ENCODE measurements at regions not wholly inside any gene's neighbourhood (a gene's known extent, or its start where the extent isn't known, plus 50 kb on each side); places are given as distances from the start of the nearest gene placed in this dataset.

DNA sequence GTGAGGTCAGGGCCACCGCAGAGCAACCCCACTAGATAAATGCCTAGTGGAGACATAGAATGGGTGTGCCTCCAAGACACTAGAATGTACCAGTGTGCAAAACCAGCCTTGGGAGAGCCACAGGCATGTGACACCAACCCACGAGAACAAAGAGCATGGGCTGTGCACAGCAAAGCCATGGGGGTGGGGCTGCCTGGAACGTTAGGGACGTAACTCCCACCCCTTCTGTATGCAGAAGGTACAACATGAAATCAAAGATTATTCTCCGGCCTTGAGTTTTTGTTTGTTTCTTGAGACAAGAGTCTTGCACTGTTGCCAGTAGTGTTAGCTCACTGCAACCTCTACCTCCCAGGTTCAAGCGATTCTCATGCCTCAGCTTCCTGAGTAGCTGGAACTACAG, 99.5 kb downstream of the MID1IP1 start:
- no peak overlapping the region for H2AFZ ChIP-seq (ENCODE audit: low read depth, low read length, poor library complexity, severe bottlenecking)
- no peaks in the 10 kb centered on the region for H3K9me3 ChIP-seq (ENCODE audit: control insufficient read depth in 1 of 2, insufficient read depth in 1 of 2, low read depth in 1 of 2, low read length in 2 of 2)
- H4K20me1 ChIP-seq (ENCODE audit: insufficient read depth): no peaks in the 10 kb centered on the region
- no peak overlapping the region for H3K9ac ChIP-seq (ENCODE audit: low read length)
- intact Hi-C loops (cut with micrococcal nuclease): no loop called here
- DNase-seq (ENCODE audit: low read depth, low spot score) (no peak), ATAC-seq (no peak)
- no peaks in the 10 kb centered on the region for H3K27me3 ChIP-seq (ENCODE audit: insufficient read depth, low read length)
- POLR2A ChIA-PET: no interaction called here
- CTCF ChIA-PET: no interaction called here
- no TSS peak for BruUV-seq (replicated peaks)
- no peaks in the 10 kb centered on the region for H3K36me3 ChIP-seq (ENCODE audit: control insufficient read depth in 1 of 2, insufficient read depth in 2 of 2, low read length in 2 of 2)
- no peaks in the 10 kb centered on the region for H3K9me2 ChIP-seq (ENCODE audit: insufficient read depth)
- H3K27ac ChIP-seq (ENCODE audit: low read depth, low read length): no peak overlapping the region
- RAD21 ChIA-PET (ENCODE audit: low non-redundant PET in 1 of 2, low total read pairs in 2 of 2, uncharacterized antibody in 2 of 2, unreplicated experiment in 2 of 2): no interaction called here
- no peaks in the 10 kb centered on the region for H3K79me2 ChIP-seq (ENCODE audit: insufficient read depth, low read length)
- no peak overlapping the region for H3K4me3 ChIP-seq (replicated peaks in 1 of 2; ENCODE audit: low read depth in 1 of 2, low read length in 2 of 2)
- H3K4me2 ChIP-seq (ENCODE audit: low read length): no peak overlapping the region
- TF ChIP-seq TCF7L2 (IDR thresholded peaks at IDR 0.05; ENCODE audit: borderline replicate concordance, extremely low read depth, insufficient read depth, insufficient read length) (no peak), SRF (IDR thresholded peaks at IDR 0.05; ENCODE audit: low read depth) (no peak), RAD21 (IDR thresholded peaks at IDR 0.05; ENCODE audit: low read depth) (no peak), FOSL1 (IDR thresholded peaks at IDR 0.05; ENCODE audit: low read depth) (no peak), ZBTB33 (IDR thresholded peaks at IDR 0.05; ENCODE audit: extremely low read depth, insufficient replicate concordance, low read length) (no peak), ATF3 (IDR thresholded peaks at IDR 0.05) (no peak), ELF1 (IDR thresholded peaks at IDR 0.05; ENCODE audit: borderline replicate concordance, low read depth) (no peak)
- no peaks in the 10 kb centered on the region for H3K4me1 ChIP-seq (ENCODE audit: control insufficient read depth in 1 of 2, insufficient read depth in 2 of 2, low read length in 2 of 2)

GRCh38 chrX:38902972-38903492, 101.8 kb downstream of the MID1IP1 start:
- intact Hi-C loops (cut with micrococcal nuclease): no loop called here
- Histone ChIP-seq H3K4me2 (ENCODE audit: low read length) (no peak overlapping the region), H3K27ac (ENCODE audit: low read depth, low read length) (no peak overlapping the region), H3K79me2 (ENCODE audit: insufficient read depth, low read length) (no peaks in the 10 kb centered on the region), H2AFZ (ENCODE audit: low read depth, low read length, poor library complexity, severe bottlenecking) (no peak overlapping the region), H3K9me3 (ENCODE audit: control insufficient read depth in 1 of 2, insufficient read depth in 1 of 2, low read depth in 1 of 2, low read length in 2 of 2) (no peaks in the 10 kb centered on the region), H3K27me3 (ENCODE audit: insufficient read depth, low read length) (no peaks in the 10 kb centered on the region), H4K20me1 (ENCODE audit: insufficient read depth) (no peaks in the 10 kb centered on the region), H3K4me1 (ENCODE audit: control insufficient read depth in 1 of 2, insufficient read depth in 2 of 2, low read length in 2 of 2) (no peaks in the 10 kb centered on the region), H3K9me2 (ENCODE audit: insufficient read depth) (no peaks in the 10 kb centered on the region), H3K9ac (ENCODE audit: low read length) (no peak overlapping the region), H3K4me3 (replicated peaks in 1 of 2; ENCODE audit: low read depth in 1 of 2, low read length in 2 of 2) (no peak overlapping the region), H3K36me3 (ENCODE audit: control insufficient read depth in 1 of 2, insufficient read depth in 2 of 2, low read length in 2 of 2) (no peaks in the 10 kb centered on the region)
- ChIA-PET CTCF (no interaction called here), POLR2A (no interaction called here), RAD21 (ENCODE audit: low non-redundant PET in 1 of 2, low total read pairs in 2 of 2, uncharacterized antibody in 2 of 2, unreplicated experiment in 2 of 2) (no interaction called here)
- ATAC-seq: no peak
- BruUV-seq (replicated peaks): no TSS peak
- DNase-seq (ENCODE audit: low read depth, low spot score): no peak
- TF ChIP-seq YY1 (IDR thresholded peaks at IDR 0.05; ENCODE audit: extremely low read depth, insufficient replicate concordance, low read depth, low read length) (no peak), ZFX (IDR thresholded peaks at IDR 0.05) (no peak), EZH2phosphoT487 (IDR thresholded peaks at IDR 0.05; ENCODE audit: borderline replicate concordance) (no peak), SP1 (IDR thresholded peaks at IDR 0.05; ENCODE audit: low read depth) (no peak), ATF3 (IDR thresholded peaks at IDR 0.05) (no peak), EZH2 (IDR thresholded peaks at IDR 0.05) (no peak), FOSL1 (IDR thresholded peaks at IDR 0.05; ENCODE audit: low read depth) (no peak), ELF1 (IDR thresholded peaks at IDR 0.05; ENCODE audit: borderline replicate concordance, low read depth) (no peak), ZBTB33 (IDR thresholded peaks at IDR 0.05; ENCODE audit: extremely low read depth, insufficient replicate concordance, low read length) (no peak)
- TF ChIP-seq, protein P1, sequence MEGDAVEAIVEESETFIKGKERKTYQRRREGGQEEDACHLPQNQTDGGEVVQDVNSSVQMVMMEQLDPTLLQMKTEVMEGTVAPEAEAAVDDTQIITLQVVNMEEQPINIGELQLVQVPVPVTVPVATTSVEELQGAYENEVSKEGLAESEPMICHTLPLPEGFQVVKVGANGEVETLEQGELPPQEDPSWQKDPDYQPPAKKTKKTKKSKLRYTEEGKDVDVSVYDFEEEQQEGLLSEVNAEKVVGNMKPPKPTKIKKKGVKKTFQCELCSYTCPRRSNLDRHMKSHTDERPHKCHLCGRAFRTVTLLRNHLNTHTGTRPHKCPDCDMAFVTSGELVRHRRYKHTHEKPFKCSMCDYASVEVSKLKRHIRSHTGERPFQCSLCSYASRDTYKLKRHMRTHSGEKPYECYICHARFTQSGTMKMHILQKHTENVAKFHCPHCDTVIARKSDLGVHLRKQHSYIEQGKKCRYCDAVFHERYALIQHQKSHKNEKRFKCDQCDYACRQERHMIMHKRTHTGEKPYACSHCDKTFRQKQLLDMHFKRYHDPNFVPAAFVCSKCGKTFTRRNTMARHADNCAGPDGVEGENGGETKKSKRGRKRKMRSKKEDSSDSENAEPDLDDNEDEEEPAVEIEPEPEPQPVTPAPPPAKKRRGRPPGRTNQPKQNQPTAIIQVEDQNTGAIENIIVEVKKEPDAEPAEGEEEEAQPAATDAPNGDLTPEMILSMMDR (IDR thresholded peaks at IDR 0.05 in 2 of 3, conservative IDR thresholded peaks at IDR 0.05 in 1 of 3; ENCODE audit: borderline replicate concordance in 1 of 3, insufficient read depth in 1 of 3, low read depth in 2 of 3, low read length in 2 of 3): no peak

Measured in HCT116 (cell line).